Gastroesophageal sphincter (tissue), 4 donors: ENCODE measurements at regions not wholly inside any gene's neighbourhood (a gene's known extent, or its start where the extent isn't known, plus 50 kb on each side); places are given as distances from the start of the nearest gene placed in this dataset.

ENCODE experiments used
- ATAC-seq: fragments of 150-250 bp; one replicate; pipeline ENCODE4 v1.9.1; 2016; ENCODE audit warnings: mild to moderate bottlenecking, moderate library complexity
- H3K27ac ChIP-seq, 4 donors: fragments of 200-600 bp; sonication (generic) in 3 of 4; 1 replicate in 3 of 4; 2 replicates in 1 of 4; pipeline ENCODE4 v1.5.1; 2016 to 2019
- H3K27me3 ChIP-seq: fragments of 200-600 bp; sonication (generic); one replicate; pipeline ENCODE4 v1.5.1; 2019
- H3K36me3 ChIP-seq, 2 donors: fragments of 200-600 bp; sonication (generic); one replicate each; pipeline ENCODE4 v1.5.1; 2019; ENCODE audit warnings: control low read depth in 1 of 2
- H3K4me1 ChIP-seq, 3 donors: fragments of 200-600 bp; sonication (generic); 1 replicate in 2 of 3; 2 replicates in 1 of 3; pipeline ENCODE4 v1.5.1; 2016 to 2019; ENCODE audit warnings: control low read depth in 2 of 3
- H3K4me3 ChIP-seq, 2 donors: fragments of 200-600 bp; sonication (generic); one replicate each; pipeline ENCODE4 v1.5.1; 2019; ENCODE audit warnings: mild to moderate bottlenecking in 1 of 2, moderate library complexity in 1 of 2
- H3K9me3 ChIP-seq, 3 donors: fragments of 200-600 bp; sonication (generic); one replicate each; pipeline ENCODE4 v1.5.1; 2017 to 2019; ENCODE audit warnings: control low read depth in 2 of 3
- CTCF ChIP-seq, 4 experiments: fragments of 200-600 bp in 2 of 4; fragments of 450-650 bp in 2 of 4; sonication (generic) in 1 of 4; IDR thresholded peaks; one replicate each; pipeline ENCODE4 v1.5.1; 2017 to 2019; ENCODE audit warnings: antibody characterized with exemption in 4 of 4, mild to moderate bottlenecking in 2 of 4, moderate library complexity in 2 of 4
- EP300 ChIP-seq: sonication (generic); formaldehyde crosslinking; IDR thresholded peaks from one replicate; pipeline ENCODE4 v1.6.1; 2017; ENCODE audit warnings: antibody characterized with exemption, mild to moderate bottlenecking
- POLR2A ChIP-seq, 2 donors: fragments of 450-650 bp; IDR thresholded peaks; one replicate each; pipeline ENCODE4 v1.6.1; 2017; ENCODE audit warnings: antibody characterized with exemption in 2 of 2, mild to moderate bottlenecking in 2 of 2, moderate library complexity in 1 of 2
- POLR2AphosphoS5 ChIP-seq: sonication (generic); formaldehyde crosslinking; IDR thresholded peaks from one replicate; pipeline ENCODE4 v1.6.1; 2017; ENCODE audit warnings: antibody characterized with exemption
- WGBS, 2 donors: methylation state at CpG; one replicate each; pipeline ENCODE4 v1.1.5; 2018; ENCODE audit warnings: low coverage in 1 of 2; 5-methylcytosine and 5-hydroxymethylcytosine counted together

- Histone ChIP-seq H3K4me1 (no peaks in the 10 kb centered on the region), H3K27me3 (no peaks in the 10 kb centered on the region), H3K4me3 (no peak overlapping the region), H3K36me3 (no peaks in the 10 kb centered on the region), H3K9me3 (no peaks in the 10 kb centered on the region), H3K27ac (no peak overlapping the region)
- no peak for TF ChIP-seq EP300
- TF ChIP-seq CTCF (IDR thresholded peaks at IDR 0.05) = no peak
- no peak for TF ChIP-seq POLR2A (IDR thresholded peaks at IDR 0.05)
- no peak for TF ChIP-seq POLR2AphosphoS5
- 73 to 75% methylated on average over 2 of the region's 2 CpGs for WGBS, 2 donors
- ATAC-seq = no peak
Measured at GRCh38 chr20:18914796-18915195, 101.2 kb downstream of the SCP2D1 start.

- no peak for ATAC-seq
- Histone ChIP-seq H3K4me1 (no peaks in the 10 kb centered on the region), H3K9me3 (no peaks in the 10 kb centered on the region), H3K36me3 (no peaks in the 10 kb centered on the region), H3K27ac (no peak overlapping the region), H3K4me3 (no peak overlapping the region), H3K27me3 (no peaks in the 10 kb centered on the region)
- WGBS, 2 donors = 69 to 97% methylated on average over 3 to 4 of the region's 6 CpGs
- TF ChIP-seq POLR2A (IDR thresholded peaks at IDR 0.05) (no peak), CTCF (IDR thresholded peaks at IDR 0.05) (no peak), EP300 (no peak), POLR2AphosphoS5 (no peak)
Measured at GRCh38 chr20:18916886-18917750, 103.5 kb downstream of the SCP2D1 start.

DNA sequence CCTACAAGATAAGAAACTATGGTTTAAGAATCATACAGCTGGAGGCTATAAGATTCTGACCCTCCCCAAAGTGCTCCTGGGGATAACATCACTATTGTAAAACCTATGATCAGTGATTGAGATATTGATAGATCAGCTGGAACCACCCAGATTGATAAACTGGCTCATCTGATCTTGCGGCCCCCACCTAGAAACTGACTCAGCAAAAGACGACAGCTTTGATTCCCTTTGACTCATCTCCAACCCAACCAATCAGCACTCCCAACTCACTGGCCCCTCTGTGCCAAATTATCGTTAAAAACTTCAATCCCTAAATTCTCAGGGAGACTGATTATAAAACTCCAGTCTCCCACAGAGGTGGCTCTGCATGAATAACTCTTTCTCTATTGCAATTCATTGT is 106.4 kb downstream of the SCP2D1 start:
- TF ChIP-seq CTCF (IDR thresholded peaks at IDR 0.05) = no peak
- TF ChIP-seq EP300 = no peak
- no peak for TF ChIP-seq POLR2A (IDR thresholded peaks at IDR 0.05)
- no peak for TF ChIP-seq POLR2AphosphoS5
- Histone ChIP-seq H3K9me3 (no peaks in the 10 kb centered on the region), H3K36me3 (no peaks in the 10 kb centered on the region), H3K4me3 (no peak overlapping the region), H3K27me3 (no peaks in the 10 kb centered on the region), H3K4me1 (no peaks in the 10 kb centered on the region), H3K27ac (no peak overlapping the region)
- 84 to 97% methylated on average over 3 of the region's 3 CpGs for WGBS, 2 donors
- no peak for ATAC-seq

DNA sequence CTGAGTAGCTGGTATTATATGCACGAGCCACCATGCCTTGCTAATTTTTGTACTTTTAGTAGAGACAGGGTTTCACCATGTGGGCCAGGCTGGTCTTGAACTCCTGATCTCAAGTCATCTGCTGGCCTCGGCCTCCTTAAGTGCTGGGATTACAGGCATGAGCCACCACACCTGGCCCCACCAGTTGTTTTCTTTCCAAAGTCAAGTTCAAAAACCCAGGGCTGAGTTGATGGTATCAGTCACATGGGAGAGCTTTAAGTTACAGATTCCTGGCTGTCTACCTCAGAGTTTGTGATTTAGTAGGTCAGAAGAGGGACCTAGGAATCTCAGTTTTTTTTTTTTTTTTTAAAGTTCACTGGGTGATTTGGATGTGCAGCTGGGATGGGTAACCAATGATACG is 107.7 kb downstream of the SCP2D1 start:
- WGBS, 2 donors = 86 to 94% methylated on average over 1 to 2 of the region's 3 CpGs
- ATAC-seq = no peak
- no peaks in the 10 kb centered on the region for H3K9me3 ChIP-seq
- no peaks in the 10 kb centered on the region for H3K36me3 ChIP-seq
- no peaks in the 10 kb centered on the region for H3K27me3 ChIP-seq
- H3K27ac ChIP-seq = no peak overlapping the region
- no peak overlapping the region for H3K4me3 ChIP-seq
- H3K4me1 ChIP-seq = no peaks in the 10 kb centered on the region
- no peak for TF ChIP-seq POLR2A (IDR thresholded peaks at IDR 0.05)
- TF ChIP-seq CTCF (IDR thresholded peaks at IDR 0.05) = no peak
- no peak for TF ChIP-seq EP300
- TF ChIP-seq POLR2AphosphoS5 = no peak

- TF ChIP-seq POLR2AphosphoS5 = no peak
- H3K36me3 ChIP-seq = no peaks in the 10 kb centered on the region
- no peaks in the 10 kb centered on the region for H3K27me3 ChIP-seq
- WGBS, 2 donors = 77% methylated on average over 3 of the region's 3 CpGs; no CpG with 5 or more reads in 1 of the 2 donors
- no peaks in the 10 kb centered on the region for H3K9me3 ChIP-seq
- no peak overlapping the region for H3K27ac ChIP-seq
- no peak for ATAC-seq
- H3K4me1 ChIP-seq = no peaks in the 10 kb centered on the region
- no peak overlapping the region for H3K4me3 ChIP-seq
Measured at GRCh38 chr20:18922251-18922650, 108.7 kb downstream of the SCP2D1 start.
